Activated T-cell treated with anti-CD3 and anti-CD28 coated beads for 48 hours (primary cell): ENCODE measurements at regions not wholly inside any gene's neighbourhood (a gene's known extent, or its start where the extent isn't known, plus 50 kb on each side); places are given as distances from the start of the nearest gene placed in this dataset.

Experiments
- DNase-seq: peaks from one replicate; pipeline ENCODE4 v3.0.0-alpha.2; 2020; ENCODE audit warnings: low read depth

DNA sequence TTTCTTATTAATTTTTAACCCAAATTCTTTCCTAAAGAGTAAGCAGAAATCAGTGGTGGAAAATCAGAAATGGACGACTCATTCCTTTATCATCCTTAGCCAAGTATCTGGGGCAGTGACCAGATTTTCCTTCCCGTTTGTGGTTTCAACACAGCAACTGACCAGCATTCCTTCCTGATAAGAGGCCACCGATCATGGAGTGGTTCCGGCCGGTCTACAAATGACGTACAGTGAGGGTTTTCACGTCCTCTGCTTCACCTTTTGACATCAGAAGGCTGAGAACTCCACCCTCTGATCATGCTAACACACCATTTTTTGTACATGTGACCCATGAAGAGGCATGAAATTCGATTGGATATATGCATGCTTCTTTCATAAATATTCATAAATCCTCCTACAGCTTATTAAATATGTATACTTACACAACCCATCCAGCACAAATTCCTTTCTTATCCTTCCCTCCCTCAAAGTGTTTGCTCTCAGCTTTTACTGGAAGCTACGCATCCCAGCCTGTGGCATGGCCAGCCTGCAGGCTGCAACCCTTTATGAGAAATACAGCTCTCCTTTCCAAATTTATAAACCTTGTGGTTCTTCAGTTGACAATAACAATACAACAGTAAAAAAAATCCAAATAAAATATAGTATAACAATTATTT, 173.0 kb upstream of the CASK start:
- DNase-seq: no peak

DNA sequence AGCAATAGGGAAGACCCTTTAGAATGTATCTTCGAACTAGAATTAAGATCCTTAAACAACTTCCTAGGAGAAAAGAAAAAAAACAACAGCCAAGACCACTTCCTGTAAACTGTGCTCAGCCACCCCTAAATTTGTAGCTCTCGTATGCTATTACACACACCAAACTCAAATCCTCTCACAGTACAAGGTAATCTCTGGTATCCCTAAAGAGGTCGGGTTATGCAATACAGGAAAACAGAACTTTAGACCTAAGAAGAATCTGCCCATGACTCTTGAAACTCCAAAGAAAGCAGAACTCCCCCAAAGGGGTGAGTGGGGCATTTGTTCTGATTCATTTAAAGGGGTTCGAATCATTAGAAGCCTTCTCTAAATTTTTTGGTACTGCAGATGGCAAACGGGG, 170.9 kb upstream of the CASK start:
- DNase-seq: no peak

DNA sequence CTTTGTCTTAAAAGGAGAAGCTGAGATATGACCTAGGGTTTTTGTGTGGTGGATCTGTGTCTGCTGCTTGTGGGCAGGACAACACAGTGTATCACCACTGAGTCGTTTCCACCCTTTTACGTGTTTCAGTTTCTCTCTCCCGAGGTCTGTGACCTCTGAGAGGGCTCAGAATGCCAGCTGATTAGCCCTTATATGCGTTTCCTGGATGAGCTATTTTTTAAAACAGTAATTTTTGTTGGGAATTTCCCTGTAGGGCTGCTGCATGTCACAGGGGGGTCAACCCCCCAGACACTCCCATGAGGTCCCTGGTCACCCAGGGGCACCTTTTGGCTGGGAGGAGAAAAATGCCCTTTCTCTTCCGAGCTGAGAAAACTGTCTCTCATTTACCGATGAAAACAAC, 170.4 kb upstream of the CASK start:
- no peak for DNase-seq

DNA sequence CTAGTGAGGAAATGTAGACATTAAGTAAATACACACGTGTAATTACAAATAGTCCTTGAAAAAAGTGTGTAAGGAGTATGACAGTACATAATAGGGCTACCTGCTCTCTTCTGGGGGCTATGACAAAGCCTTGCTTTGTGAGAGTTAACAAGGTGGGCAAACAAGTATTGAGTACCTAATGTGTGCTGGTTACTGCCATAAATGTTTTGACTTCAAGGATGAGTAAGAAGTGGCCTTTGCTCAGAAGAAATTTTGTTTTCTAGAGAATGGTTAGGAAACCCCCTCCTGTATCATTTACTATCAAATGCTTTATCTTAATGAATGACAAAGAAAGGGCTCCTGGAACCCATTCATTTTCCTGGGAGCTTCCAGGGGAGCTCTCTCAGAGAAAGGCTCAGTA, 167.0 kb upstream of the CASK start:
- DNase-seq: no peak

DNA sequence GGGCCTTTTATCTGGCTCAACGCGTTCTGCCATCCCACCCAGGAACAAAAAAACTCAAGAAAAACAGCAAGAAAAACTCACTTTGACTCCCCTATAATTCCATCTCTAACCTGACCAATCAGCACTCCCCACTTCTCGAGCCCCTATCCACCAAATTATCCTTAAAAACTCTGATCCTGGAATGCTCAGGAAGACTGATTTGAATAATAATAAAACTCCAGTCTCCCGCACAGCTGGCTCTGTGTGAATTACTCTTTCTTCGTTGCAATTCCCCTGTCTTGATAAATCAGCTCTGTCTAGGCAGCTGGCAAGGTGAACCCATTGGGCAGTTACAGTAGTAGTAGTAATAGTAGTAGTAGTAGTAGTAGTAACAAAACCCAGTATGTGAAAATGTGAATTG, 165.7 kb upstream of the CASK start:
- no peak for DNase-seq

DNA sequence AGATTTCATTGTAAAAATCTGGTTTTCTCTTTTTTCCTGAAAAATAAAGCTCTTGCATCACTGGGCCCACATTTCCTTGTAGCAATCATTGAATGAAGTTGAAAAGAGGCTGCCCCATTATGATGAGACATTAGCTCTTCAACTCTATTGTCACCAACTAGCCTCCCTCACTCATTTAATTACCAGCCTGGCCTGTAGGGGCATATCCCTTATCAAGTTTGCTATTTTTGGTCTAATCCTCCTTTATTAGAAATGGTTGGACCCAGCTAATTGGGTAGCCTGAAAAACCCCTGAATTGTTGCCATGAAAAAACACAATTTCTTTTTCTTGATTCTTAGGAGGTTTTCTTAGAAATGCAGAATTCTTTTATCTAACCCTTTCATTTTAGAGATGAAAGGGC, 164.6 kb upstream of the CASK start:
- DNase-seq: no peak

DNA sequence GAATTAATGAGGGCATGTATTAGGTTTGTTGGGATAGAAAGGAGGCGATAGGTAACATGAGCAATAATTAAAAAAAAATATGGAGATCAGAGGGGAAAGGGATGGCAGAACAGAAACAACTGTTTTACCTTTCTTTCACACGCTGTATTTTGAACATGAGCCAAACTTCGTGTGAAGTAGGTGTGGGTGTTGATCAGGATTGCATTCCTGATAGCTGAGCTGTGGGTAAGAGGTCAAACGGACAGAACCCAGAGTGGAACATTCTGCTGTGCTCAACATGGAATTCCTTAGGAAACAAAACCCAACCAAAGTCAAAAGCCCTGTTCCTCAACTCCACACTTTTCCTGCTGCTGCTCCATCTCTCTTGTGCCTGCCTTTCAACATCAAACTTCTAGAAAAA, 162.5 kb upstream of the CASK start:
- DNase-seq: no peak

DNA sequence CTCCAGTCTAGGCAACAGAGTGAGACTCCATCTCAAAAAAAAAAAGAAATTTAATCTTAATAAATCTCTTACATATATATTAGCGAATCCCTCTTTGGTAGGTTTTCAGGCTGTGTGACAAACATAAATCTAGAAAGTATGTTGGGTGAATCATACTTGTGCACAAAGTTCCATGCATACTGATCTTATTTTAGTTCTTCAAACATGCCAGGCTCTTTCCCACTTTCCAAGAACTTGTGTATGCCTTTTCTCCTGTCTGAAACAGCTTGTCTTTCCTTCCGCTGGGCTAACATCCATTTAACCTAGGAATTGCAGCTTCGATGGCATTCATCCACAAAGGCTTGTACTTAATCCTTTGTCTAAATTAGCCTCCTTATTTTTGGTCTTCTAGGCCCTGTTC, 156.6 kb upstream of the CASK start:
- no peak for DNase-seq

DNA sequence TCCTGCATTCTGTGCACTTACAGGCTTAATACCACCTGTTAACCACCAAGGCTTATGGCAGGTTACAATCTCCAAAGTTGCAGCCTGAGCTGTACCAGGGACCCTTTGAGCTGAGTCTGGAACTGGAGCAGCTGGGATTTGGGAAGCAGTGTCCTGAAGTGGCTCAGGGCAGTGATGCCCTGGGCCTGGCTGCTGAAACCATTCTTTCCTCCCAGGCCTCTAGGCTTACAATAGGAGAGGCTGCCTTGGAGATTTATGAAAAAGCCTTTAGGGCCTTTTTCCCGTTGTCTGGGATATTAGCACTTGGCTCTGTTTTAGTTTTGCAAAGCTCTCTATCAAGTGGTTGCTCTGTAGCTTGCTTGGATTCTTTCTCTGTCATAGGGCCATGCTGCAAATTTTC, 154.3 kb upstream of the CASK start:
- DNase-seq: no peak

DNA sequence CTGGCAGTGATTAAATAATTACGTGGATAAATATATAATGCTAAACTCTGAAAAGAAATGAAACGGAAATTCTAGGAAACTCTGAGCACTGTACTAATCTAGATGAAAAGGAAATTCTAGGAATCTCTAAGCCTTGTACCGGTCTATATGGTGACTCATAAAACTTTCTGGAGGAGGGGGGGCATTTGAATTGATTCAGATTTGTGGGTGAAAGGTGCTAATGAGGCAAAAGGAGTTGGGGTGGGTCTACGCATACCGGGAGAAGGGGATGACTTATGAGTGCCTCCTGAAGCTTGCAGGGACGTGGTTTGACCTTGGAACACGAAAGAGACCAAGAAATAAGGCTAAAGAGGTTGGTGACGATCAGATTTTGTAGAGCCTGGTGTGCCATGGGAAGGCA, 151.7 kb upstream of the CASK start:
- DNase-seq: no peak

DNA sequence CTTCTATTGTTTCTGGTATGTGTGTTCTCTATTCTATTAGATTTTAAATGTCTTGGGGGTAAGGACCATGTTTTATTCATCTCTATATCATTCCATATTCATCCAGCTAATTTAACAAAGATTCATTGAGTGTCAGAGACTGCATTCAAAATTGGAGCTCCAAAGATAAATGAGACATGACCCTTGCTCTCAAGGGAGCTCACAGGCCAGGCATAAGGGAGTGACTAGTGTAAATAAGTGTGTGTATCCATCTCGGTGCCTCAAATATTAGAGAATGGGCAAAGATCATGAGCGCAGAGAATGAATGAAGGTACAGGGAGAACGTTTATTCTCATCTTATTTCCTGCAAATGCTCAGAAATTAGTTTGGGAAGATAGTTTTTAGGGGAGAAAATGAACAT, 150.1 kb upstream of the CASK start:
- DNase-seq: no peak

DNA sequence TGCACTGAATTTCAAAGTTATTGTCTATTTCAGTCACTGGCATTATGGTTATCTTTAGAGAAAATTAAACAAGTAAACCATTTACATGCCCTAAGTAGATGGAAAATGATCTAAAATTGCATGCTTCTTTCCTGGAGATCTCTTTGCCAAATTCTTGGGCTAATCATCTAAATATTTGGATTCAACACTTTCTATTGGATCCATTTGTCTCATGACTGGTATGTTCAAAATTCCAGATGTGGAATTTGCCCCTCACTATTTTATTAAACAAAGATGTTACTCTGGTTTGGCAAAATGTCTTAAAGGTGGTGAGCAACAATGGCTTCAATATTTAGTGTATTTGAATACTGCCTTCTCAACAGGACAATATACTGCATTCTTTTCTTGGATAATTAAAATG, 147.5 kb upstream of the CASK start:
- no peak for DNase-seq

DNA sequence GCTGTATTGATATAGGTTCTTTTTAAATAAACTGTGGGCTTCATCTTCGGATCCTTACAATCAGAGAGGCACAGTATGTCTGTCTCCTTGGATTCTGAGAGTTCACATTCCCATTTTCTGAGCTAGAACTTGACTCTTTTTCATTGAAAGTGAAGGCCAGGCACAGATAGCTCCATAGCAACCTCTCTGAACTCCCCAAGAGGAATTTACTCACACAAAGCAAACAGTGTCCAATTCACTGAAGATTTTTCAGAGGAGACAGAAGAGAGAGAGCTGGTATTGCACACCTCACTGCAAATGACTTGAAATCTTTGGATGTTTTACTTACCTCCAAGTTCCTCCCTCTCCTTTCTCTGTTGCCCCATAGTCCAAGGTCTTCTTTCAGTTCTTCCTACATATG, 130.9 kb upstream of the CASK start:
- no peak for DNase-seq

DNA sequence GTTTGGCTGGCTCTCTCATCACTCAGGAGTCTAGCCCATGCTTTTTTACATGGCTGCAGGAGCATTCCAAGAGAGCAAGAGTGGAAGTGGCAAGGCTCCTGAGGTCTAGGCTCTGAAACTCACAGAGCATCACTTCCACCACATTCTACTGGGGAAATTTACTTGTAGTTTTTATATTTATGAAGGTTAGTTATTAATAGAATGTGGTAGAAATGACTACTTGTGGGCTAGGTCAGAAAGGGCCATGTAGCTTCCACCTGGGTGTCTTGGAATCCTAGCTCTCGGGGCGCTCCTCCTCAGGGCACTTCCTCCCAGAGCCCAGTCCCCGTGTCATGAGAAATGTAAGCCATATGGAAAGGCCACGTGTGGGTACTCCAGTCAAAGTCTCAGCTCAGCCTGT, 127.0 kb upstream of the CASK start:
- no peak for DNase-seq

DNA sequence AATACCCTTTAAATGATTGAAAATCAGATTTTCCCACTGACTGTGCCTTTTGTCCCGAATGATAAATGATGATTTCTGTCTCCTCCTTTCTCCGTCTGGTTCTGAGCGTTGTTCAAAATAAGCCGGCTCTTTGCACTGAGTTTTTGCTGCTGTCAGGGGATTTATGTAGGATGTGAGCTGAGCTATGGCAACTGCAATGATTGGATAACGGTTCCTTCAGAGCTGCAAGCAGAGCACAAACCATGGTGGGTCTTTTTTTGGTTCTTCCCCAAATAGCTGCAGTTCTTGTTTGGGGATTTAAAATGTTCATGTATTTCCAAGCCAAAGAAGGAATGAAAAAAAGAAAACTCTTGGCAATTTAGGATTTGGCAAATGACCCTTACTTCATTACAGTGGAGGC, 124.5 kb upstream of the CASK start:
- DNase-seq: no peak

DNA sequence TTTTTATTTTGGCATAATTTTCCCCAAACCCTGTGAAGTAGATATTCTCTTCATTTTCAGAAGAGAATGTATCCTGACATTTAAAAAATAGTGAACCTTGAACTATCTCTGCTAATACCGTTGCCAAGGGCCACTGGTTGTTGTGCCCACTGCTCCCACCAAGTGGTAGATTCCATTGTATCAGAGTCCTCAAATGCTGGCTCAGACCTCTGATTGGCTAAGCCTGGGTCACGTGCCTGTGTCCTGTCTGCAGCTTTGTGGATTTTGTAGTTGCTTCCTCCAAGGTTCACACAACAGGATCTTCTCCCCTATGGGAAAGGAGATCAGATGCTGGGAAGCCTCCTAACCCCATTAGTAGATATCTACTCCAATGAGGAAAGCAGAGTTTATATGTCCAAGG, 104.8 kb upstream of the CASK start:
- no peak for DNase-seq

DNA sequence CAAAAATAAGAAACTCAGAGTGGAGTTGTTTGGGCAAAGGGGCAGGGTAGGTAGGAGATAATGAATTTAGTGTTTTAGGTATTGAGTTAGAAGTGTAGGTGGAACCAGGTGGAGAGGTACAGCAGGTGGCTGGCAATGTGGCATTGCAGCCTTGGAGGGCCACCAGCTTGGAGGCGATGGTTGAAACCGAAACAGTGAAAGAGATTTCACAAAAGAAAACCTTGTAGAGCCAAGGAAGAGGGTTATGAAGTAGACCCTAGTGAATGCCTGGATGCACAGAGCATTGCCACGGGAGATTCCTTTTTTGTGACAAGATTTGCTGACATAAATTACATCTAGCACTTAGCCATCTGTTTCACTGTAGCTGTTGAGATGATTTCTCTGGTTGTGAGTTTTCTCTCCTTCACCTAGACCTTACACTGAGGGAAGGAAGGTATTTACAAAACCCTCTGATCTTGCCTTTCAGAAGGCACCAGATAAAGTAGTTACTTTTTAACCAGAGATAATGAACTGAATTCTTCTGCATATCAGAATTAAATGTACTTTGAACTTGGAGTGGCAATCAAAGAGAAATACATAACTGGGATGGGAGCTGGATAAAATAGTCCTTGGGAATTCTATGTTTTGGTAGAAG, 104.1 kb upstream of the CASK start:
- DNase-seq: no peak

DNA sequence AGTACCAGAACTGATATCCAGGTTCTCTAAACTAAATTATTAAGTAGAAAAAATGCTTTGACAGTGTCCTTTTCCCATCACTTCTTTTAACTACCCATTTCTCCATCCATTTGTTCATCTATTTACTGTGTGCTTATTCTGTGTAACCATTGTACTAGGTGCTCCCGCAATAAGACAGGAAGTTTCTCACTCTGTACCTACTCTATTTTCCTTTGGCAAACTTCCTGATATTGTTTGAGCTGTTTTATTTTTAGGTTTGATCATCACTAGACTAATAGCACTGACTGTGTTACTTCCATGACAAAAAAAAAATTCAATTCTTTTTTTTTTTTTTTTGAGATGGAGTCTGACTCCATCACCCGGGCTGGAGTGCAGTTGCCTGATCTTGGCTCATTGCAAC, 102.5 kb upstream of the CASK start:
- DNase-seq: no peak

DNA sequence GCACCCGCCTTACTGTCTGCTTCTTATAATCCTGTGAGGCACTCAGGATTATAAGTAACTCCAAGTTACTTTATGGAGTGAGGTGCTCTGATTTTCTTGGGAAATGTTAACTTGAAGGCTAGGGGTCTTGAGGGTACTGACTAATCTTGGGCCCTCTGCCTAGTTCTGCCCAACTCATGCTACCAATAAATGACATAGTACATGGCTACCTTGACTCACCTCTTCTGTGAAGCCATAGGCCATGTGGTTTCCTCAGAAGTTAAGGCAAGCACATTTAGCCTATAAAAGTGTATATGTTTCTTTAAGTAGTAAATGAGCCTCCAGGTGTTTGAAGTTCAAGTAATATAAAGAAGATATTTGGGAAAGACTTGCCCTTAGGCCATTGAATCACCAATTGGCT, 99.8 kb upstream of the CASK start:
- DNase-seq: no peak

DNA sequence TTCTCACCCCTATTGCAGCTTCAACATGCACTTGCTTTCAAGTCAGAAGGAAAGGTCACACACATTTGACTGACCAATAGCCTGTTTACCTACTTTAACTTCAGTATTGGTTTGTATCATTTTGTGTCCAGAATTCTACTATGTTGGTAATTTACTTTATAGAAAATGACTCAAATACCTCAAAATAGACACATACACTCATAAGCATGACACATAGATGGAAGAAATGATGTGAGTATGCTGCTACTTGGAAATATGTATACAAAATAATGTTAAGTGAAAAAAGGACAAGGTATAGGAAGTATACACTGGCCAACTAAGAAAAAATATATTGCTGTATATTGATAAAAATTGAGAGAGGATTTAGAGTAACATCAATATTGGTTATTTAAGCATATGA, 98.8 kb upstream of the CASK start:
- DNase-seq: no peak

DNA sequence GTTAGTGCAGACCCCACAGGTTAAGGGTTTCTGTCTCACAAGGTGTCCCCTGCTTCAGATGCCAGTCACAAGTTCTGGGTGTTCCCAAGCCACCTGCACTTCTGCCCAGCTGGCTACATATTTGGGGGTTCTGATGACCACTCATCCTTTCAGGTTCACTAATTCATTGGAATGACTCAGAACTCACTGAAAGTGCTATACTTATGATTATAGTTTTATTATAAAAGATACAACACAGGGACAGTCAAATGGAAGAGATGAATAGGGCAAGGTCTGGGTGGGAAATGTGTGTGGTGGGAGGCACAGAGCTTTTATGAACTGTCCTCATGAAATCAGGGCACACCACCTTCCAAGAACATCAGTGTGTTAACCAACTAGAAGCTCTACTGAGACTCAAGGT, 97.7 kb upstream of the CASK start:
- DNase-seq: no peak

DNA sequence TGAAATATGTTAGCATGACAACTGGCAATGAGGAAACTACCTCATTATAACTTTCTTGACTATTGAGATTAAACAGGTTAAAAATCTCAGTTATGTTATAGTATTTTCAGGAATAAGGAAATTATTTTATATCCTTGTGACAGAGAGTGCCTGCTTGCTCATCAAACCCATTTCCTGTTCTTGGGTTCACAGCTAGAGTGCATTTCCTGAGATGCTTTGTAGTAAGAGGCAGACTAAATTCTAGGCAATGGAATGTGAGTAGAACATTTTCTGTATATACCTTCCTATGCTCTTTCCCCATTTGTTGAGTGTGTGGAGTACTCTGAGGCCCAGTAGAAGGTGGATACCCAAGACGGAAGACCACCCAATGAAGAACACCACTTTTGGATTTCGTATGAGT, 96.9 kb upstream of the CASK start:
- DNase-seq: no peak

DNA sequence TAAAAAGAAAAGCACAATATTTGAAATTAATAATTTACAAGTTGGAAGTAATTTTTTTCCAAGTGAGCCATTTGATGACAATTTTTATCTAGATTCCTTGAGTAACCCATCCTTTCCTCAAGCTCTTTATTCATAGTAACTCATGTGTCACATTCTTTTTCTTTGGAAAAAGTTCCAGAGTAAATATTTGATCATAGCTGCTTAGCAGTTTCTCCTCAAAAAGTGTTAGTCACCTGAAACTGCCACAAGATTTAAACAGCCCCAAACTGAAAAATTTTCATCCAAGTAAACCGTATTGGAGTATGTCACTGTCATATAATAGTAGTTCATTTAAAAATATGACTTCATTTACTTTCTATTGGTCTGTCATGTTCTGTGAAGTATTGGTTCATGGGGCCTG, 94.6 kb upstream of the CASK start:
- DNase-seq: no peak

DNA sequence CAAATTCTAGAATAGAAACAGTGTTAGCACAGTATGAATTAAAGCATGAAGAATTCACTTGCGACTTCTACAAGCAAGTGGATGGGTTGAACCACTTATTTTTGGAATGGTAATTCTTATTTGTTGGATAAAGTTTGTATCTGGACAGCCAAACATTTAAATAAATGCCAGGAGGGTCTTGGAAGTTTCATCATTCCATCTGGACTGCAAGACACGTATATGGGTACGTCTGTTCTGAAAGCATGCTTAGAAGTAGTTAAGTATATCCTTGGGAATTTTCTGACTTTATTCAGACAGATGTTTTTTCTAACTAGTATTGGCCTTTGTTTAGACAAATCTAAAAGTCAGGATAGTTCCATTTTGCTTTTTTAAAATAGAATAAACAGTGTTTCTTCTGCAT, 77.5 kb upstream of the CASK start:
- no peak for DNase-seq

DNA sequence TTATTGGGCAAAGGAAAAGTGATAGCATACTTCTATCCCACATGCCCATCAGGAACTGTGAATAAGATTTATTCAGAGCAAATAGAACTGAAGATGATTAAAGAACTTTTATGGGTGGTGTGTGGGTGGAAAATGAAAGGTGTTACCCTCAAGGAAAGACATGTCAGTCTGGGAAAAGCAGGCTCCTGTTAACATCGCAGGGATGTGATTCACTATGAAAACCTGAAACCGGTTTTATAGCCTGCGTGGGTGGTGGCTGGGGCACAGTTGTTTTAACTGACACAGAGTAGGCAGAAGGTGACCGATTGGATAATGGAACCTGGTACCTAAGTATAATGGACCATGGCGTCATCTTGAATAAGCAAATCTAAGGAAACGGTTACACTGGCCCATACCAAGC, 61.3 kb upstream of the CASK start:
- DNase-seq: no peak
